Activated T-helper 17 cell treated with anti-CD3 and anti-CD28 coated beads, Interleukin-2, amount 50 U/mL, for 72 hours (primary cell): ENCODE measurements at regions not wholly inside any gene's neighbourhood (a gene's known extent, or its start where the extent isn't known, plus 50 kb on each side); places are given as distances from the start of the nearest gene placed in this dataset.

ENCODE experiments used
- ATAC-seq: fragments of 150-1000 bp; cut with Tn5 transposase; replicated peaks from 2 replicates; pipeline ENCODE4 v1.10.0; 2021; ENCODE audit warnings: mild to moderate bottlenecking, moderate library complexity
- H3K27ac Mint-ChIP-seq: one replicate; pipeline ENCODE4 v1.8.0; 2022; ENCODE audit warnings: mixed read lengths
- H3K27me3 Mint-ChIP-seq: one replicate; pipeline ENCODE4 v1.8.0; 2022; ENCODE audit warnings: mixed read lengths
- H3K36me3 Mint-ChIP-seq: one replicate; pipeline ENCODE4 v1.8.0; 2022; ENCODE audit warnings: low read depth, mild to moderate bottlenecking, mixed read lengths
- H3K4me1 Mint-ChIP-seq: one replicate; pipeline ENCODE4 v1.8.0; 2022; ENCODE audit warnings: mixed read lengths
- H3K4me3 Mint-ChIP-seq: one replicate; pipeline ENCODE4 v1.8.0; 2022; ENCODE audit warnings: mild to moderate bottlenecking, mixed read lengths
- H3K9me3 Mint-ChIP-seq: one replicate; pipeline ENCODE4 v1.8.0; 2022; ENCODE audit warnings: mixed read lengths

DNA sequence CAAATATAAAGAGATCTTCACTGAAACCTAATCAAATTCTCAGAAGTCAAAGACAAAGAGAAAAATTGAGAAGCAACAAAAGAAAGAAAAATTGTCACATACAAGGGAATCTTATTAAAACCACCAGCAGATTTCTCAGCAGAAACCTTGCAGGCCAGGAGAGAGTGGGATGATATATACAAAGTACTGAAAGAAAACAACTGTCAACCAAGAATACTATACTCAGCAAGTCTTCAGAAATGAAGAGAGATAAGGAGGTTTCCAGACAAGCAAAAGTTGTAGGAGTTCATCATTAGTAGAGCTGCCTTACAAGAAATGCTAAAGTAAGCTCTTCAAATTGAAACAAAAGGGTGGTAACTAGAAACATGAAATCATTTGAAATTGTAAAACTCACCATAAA is 345.6 kb downstream of the MAFB start:
- H3K4me1 Mint-ChIP-seq, result no peaks in the 10 kb centered on the region
- no peak for ATAC-seq
- no peak overlapping the region for H3K4me3 Mint-ChIP-seq
- H3K9me3 Mint-ChIP-seq, result peaks cover 28% of the 10 kb centered on the region
- no peak overlapping the region for H3K27ac Mint-ChIP-seq
- H3K36me3 Mint-ChIP-seq, result no peaks in the 10 kb centered on the region
- H3K27me3 Mint-ChIP-seq, result peaks cover 22% of the 10 kb centered on the region

DNA sequence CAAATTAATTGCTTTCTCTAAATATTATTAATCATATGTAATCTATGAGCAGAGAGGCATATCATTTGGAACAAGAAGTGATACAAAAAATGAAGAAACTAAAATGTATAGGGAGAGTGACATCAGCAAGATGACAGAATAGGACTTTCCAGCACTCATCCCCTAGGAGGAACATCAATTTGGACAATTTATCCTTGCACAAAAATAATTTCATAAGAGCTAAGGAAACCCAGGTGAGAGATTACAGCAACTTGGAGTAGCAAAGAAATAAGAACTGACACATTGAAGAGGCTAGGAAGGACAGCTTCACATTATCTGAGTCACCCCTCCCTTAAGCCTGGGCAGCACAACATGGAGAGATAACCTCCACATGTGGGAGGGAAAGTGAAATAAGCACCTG is 347.5 kb downstream of the MAFB start:
- H3K27ac Mint-ChIP-seq, result no peak overlapping the region
- H3K36me3 Mint-ChIP-seq, result no peaks in the 10 kb centered on the region
- no peak for ATAC-seq
- H3K9me3 Mint-ChIP-seq, result peaks cover 24% of the 10 kb centered on the region
- H3K4me3 Mint-ChIP-seq, result no peak overlapping the region
- H3K4me1 Mint-ChIP-seq, result no peaks in the 10 kb centered on the region
- H3K27me3 Mint-ChIP-seq, result peaks cover 26% of the 10 kb centered on the region

DNA sequence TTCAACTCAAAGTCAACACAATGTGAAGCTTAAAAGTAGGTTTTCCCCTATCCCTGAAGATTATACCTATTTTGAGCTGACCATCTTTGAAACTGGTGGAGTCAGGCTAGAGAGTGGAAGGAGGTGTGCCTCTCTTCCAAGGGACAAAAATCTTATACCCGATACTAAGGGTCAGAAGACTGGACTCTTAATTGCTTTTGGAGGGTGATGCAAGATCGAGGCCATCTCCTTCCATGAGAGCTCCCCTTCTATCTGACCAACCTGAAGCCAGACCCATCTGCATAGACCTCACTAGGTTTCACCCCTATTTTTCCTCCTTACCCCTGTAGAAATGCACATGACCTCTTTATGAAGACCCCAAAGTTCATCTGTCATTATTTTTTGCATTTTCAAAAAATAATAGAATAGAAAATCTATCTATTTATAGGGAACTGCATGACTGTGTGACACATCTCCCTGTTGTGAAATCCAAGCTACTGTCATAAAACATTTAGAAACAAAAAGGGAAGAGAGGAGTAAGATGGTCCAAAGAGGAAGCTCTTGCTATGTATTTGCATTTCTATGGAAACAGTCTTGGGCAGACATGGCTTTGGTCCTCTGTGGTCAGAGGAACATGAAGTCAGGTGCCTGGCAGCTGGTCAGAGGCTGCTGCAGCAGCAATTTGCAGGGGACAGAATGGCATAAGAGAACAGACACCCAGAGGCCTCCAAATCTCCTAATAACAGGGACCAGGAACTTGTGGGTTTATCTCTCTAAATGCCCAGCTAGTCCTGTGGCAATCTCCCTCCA is 349.2 kb downstream of the MAFB start:
- Mint-ChIP-seq H3K27me3 (peaks cover 23% of the 10 kb centered on the region), H3K9me3 (peaks cover 17% of the 10 kb centered on the region), H3K4me3 (no peak overlapping the region), H3K27ac (no peak overlapping the region), H3K36me3 (no peaks in the 10 kb centered on the region), H3K4me1 (no peaks in the 10 kb centered on the region)
- no peak for ATAC-seq

DNA sequence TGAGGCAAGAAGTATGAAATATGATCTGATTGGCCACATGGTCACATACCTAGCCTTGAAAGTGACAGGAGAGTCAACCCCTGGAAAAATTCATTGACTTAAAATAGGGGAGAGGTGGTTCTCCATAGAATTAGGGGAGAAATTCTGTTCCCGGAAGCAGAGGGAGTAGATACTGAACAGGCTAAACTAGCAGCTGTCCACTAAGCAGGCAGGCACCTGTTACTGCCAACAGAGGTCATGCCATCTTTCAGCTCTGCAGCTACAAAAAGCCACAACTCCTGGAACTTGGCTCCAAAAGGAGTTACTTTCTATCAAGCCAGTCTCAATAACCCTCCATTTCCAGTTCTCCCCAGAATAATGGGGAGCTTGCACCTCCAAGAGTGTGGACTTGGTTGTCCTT is 352.5 kb downstream of the MAFB start:
- no peaks in the 10 kb centered on the region for H3K36me3 Mint-ChIP-seq
- H3K4me1 Mint-ChIP-seq, result no peaks in the 10 kb centered on the region
- peaks cover 5% of the 10 kb centered on the region for H3K9me3 Mint-ChIP-seq
- H3K27me3 Mint-ChIP-seq, result peaks cover 27% of the 10 kb centered on the region
- H3K27ac Mint-ChIP-seq, result no peak overlapping the region
- ATAC-seq, result no peak
- no peak overlapping the region for H3K4me3 Mint-ChIP-seq

DNA sequence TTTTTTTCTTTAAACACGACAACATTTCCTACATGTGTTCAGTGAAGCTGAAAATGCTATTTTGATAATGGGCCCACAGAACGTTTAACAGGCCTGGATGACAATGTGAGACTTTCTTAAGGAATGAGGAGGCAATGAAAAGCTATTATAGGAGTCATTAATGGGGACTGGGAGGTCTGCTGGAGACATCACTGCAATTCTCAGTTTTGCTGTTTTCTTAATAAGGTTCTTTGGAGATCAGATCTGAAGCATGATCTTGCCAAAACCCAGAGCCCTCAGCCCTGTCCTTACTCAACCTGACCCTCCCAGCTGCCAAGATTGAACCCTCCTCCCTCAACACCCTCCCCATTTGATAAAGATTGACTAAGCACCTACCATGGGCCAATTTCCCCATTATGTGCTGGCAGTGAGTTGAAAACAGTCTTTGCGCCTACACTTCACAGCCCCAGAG is 353.1 kb downstream of the MAFB start:
- Mint-ChIP-seq H3K4me1 (no peaks in the 10 kb centered on the region), H3K9me3 (peaks cover 5% of the 10 kb centered on the region), H3K4me3 (no peak overlapping the region), H3K36me3 (no peaks in the 10 kb centered on the region), H3K27me3 (peaks cover 27% of the 10 kb centered on the region), H3K27ac (no peak overlapping the region)
- ATAC-seq, result no peak

DNA sequence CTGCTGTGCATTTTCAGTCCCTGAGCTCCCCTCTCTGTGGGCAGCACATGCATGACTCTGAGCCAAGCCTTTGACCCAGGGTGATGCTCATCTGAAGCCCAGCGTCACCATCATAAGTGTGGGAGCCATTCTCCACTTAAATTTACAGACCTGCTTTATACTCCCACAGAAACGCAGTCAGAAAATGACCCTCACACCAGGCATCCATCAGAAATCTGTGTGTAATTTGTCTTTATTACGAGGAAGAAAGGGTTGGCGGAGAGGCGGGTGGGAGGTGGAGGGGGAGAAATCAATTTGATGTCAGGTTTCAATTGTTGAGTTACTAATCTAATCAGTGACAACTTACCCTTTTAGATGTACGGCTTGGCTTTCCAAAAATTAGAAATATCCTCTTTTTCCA is 353.6 kb downstream of the MAFB start:
- Mint-ChIP-seq H3K36me3 (no peaks in the 10 kb centered on the region), H3K27ac (no peak overlapping the region), H3K4me1 (no peaks in the 10 kb centered on the region), H3K4me3 (no peak overlapping the region), H3K27me3 (peaks cover 27% of the 10 kb centered on the region), H3K9me3 (peaks cover 5% of the 10 kb centered on the region)
- no peak for ATAC-seq

DNA sequence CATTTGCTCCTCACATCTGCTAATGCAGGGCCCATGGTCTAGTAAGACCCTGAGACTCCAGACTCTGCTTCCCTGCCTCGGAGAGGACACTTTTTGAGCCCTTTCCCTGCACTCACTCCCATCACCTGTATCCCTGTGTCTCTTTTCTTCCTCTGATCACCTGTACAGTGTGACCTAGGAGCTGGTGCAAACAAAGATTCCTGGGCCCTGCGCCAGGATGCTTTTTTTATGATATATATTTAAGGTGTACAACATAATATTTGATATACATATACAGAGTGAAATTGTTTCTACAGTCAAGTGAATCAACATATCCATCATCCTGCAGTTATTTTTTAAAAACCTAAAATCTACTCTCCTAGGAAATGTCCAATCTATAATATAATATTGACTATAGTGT is 355.4 kb downstream of the MAFB start:
- Mint-ChIP-seq H3K4me1 (no peaks in the 10 kb centered on the region), H3K4me3 (no peak overlapping the region), H3K27me3 (peaks cover 20% of the 10 kb centered on the region), H3K36me3 (no peaks in the 10 kb centered on the region), H3K27ac (no peak overlapping the region), H3K9me3 (no peaks in the 10 kb centered on the region)
- ATAC-seq, result no peak

DNA sequence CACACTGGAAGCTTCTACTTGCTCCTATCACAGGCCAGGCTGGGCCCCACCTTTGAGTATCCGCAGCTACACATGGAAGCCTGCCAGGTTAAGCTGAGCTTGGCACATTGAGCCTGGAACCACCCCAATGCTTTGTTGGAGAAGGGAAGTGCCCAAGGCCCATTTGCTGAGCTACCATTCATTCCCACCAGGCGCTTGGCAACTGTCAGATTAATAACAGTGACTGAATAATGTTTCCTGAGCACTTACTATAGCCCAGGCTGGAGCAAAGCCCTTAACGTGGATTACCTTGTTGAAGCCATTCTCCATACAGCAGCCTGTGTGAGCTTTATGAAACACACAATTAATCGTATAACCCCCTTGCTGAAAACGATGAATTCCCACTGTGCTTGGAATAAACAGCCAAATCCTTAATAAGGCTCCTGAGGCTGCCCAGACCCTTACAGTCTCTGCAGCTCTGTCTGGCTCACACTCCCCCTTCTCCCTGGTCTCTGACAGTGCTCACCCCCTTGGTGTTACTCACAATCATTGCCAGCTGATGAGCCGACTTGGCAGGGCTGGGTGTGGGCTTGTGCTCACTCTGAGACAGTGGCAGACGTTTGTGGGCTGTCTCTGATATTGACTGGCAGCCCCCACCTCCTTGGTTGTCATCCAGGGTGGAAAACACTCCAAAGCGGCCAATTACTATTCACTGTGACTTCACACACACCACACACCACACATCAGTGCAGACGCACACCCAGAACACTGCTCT is 357.1 kb downstream of the MAFB start:
- Mint-ChIP-seq H3K27ac (no peak overlapping the region), H3K9me3 (no peaks in the 10 kb centered on the region), H3K36me3 (no peaks in the 10 kb centered on the region), H3K4me3 (no peak overlapping the region), H3K4me1 (no peaks in the 10 kb centered on the region), H3K27me3 (peaks cover 14% of the 10 kb centered on the region)
- ATAC-seq, result no peak

DNA sequence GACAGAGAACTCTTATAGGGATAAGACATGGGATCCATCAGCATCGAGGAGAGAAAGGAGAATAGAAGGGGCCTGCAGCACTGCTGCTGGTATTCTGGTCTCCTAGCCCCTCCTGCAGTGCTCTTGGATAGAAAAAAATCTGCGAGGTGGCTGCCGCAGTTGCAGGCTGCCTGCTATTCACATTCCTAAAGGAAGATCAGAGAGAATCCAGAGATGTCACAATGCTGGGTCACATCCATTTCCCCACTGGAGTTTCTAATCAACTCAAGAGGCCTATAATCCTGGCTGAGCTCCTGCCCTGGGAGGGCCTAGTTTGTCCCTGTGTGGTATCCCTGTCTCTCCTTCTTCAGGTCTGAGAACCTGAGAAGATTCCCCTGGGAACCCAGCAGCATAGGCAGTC is 357.8 kb downstream of the MAFB start:
- no peak overlapping the region for H3K4me3 Mint-ChIP-seq
- no peak for ATAC-seq
- no peaks in the 10 kb centered on the region for H3K4me1 Mint-ChIP-seq
- no peaks in the 10 kb centered on the region for H3K9me3 Mint-ChIP-seq
- peaks cover 14% of the 10 kb centered on the region for H3K27me3 Mint-ChIP-seq
- no peak overlapping the region for H3K27ac Mint-ChIP-seq
- no peaks in the 10 kb centered on the region for H3K36me3 Mint-ChIP-seq

DNA sequence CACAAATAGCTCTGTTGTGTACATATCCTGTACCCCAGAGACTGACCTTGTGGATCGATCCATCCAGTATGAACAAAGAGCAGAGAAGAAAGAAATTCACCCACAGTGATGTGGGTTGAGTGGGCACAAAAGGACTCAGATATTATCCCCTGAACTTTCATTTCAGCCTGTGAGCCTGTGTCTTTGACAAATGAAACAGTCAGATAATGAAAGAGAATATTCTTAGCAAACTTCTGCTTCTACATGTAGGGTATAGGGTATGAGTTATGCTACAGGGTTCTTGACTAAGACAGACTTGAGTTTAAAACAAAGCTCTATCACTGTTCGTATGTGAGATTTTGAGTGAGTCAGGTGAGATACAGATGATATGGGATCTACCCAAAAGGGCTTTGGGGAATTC is 359.7 kb downstream of the MAFB start:
- Mint-ChIP-seq H3K4me3 (no peak overlapping the region), H3K27me3 (peaks cover 10% of the 10 kb centered on the region), H3K36me3 (no peaks in the 10 kb centered on the region), H3K4me1 (no peaks in the 10 kb centered on the region), H3K27ac (no peak overlapping the region), H3K9me3 (no peaks in the 10 kb centered on the region)
- ATAC-seq, result no peak

DNA sequence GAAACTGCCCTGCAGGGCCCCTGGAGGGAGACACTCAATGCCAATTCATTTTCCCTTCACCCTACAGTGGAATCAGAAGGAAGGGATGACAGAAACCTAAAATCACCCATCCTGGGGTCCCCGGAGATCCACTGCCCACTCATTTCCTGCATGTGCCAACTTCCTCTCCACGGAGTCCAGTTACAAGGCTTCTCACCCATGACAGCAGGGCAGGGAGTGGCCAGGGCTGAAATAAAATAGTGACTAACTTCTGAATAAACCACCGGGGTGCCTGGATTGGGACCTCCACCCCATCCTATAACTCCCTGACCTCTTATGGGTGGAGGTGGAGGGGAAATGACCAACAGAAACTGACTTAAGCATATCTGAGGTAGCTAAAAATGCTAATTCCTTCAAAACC is 362.3 kb downstream of the MAFB start:
- H3K4me1 Mint-ChIP-seq, result no peaks in the 10 kb centered on the region

DNA sequence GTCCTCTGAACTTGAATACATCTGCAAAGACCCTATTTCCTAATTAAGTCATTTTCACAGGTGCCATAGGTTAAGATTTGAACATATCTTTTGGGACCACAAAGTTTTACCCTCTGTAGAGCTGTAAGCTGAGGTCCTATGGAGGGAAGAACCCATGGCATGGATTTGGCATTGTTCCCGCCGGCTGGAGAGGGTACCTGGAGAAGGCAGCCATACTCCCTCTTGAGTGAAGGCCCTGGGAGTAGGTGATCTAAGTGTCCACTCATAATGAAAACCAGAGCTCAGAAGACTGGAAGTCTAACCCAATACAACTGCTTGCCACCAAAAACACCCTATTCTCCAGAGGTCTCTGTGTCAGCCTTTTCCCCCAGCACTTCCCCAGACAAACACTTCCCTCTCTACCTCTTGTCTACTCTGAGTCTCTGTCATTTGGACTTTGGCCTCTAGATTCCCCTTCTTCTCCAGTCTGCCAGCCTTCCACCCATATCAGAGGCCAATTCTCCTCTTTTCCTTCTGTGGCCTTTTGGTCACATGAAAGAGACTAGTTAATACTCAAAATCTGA is 363.9 kb downstream of the MAFB start:
- Mint-ChIP-seq H3K4me1 (no peaks in the 10 kb centered on the region), H3K27me3 (peaks cover 11% of the 10 kb centered on the region), H3K4me3 (no peak overlapping the region), H3K36me3 (no peaks in the 10 kb centered on the region), H3K9me3 (no peaks in the 10 kb centered on the region), H3K27ac (no peak overlapping the region)
- ATAC-seq, result no peak

More for the DNA sequence above, 362.3 kb downstream of the MAFB start:
- H3K4me3 Mint-ChIP-seq, result no peak overlapping the region
- no peak overlapping the region for H3K27ac Mint-ChIP-seq
- H3K36me3 Mint-ChIP-seq, result no peaks in the 10 kb centered on the region
- H3K9me3 Mint-ChIP-seq, result no peaks in the 10 kb centered on the region
- ATAC-seq, result no peak
- peaks cover 11% of the 10 kb centered on the region for H3K27me3 Mint-ChIP-seq

DNA sequence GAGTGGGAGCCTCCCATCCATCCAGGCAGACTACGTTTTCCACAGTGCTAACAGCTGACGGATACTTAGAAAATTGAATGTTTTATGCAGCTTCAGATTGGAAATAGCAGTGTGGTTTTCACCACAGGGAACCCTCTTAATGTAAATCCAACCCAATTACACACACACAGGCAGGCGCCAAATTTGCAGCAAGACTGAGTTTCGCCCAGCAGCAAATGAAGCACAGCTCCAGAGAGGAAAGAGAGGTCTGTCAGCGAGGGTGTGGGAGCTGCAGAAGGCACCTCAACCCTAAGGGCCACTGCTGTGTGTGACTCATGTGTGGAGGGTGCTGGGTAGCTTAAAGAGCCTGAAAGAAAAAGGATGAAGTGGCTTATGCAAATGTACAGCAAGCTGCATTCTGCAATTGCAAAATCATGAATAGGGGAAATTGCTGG is 365.7 kb downstream of the MAFB start:
- Mint-ChIP-seq H3K27ac (no peak overlapping the region), H3K4me3 (no peak overlapping the region), H3K27me3 (peaks cover 7% of the 10 kb centered on the region), H3K36me3 (no peaks in the 10 kb centered on the region), H3K4me1 (no peaks in the 10 kb centered on the region), H3K9me3 (no peaks in the 10 kb centered on the region)
- ATAC-seq, result no peak

DNA sequence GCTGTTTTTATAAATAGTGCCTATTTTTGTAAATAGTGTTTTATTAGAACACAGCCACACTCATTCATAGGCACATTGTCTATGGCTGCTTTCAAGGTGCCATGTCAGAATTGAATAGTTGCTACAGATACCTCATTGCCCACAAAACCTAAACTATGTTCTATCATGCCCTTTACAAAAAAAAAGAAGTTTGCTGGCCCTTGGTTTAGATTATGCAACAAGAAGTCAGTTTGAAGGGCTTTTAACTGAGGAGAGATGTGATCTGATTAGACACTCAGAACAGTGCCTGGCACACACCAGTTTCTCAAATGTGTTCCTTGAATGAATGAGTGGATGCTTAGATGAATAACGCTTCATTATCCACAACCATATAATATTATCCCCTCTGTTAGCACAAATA is 366.1 kb downstream of the MAFB start:
- Mint-ChIP-seq H3K4me3 (no peak overlapping the region), H3K9me3 (no peaks in the 10 kb centered on the region), H3K27ac (no peak overlapping the region), H3K36me3 (no peaks in the 10 kb centered on the region), H3K4me1 (no peaks in the 10 kb centered on the region), H3K27me3 (peaks cover 4% of the 10 kb centered on the region)
- ATAC-seq, result no peak

DNA sequence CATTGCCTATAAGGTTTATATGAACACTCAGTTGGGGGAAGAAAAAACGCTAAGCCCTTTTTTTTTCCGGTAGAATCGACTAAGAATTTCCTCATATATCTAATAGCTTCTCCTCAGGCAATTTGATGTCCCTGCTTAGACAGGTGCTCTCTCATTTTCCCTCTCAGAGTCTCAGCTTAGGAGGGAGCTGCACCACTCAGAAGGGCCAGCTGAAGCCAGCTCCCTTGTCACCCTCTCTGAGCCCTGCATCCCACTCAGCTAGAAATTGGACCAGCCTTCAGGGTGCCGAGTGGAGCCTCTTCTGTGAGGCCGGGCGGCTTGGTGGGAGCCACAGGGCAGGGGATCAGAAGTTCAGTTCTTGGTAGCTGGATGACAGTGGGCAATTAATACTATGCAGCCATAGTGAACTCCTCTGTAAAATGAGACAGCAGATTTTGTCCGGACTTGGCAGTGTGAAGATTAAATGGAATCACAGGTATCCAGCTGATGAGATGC is 368.5 kb downstream of the MAFB start:
- Mint-ChIP-seq H3K4me3 (no peak overlapping the region), H3K27me3 (peaks cover 3% of the 10 kb centered on the region), H3K27ac (no peak overlapping the region), H3K4me1 (no peaks in the 10 kb centered on the region), H3K36me3 (no peaks in the 10 kb centered on the region), H3K9me3 (no peaks in the 10 kb centered on the region)
- no peak for ATAC-seq
